ENCODE measurements at regions not wholly inside any gene's neighbourhood (a gene's known extent, or its start where the extent isn't known, plus 50 kb on each side); places are given as distances from the start of the nearest gene placed in this dataset.
"Not testable (repeated sequence)": the region's sequence is repeated elsewhere in the genome, so short reads cannot be mapped to it uniquely, and the experiment has no call there.

GRCh38 chr10:6786579-6787031 is 206.5 kb upstream of the PRKCQ start:
- DNase-seq, result no peak
- intact Hi-C loops (cut with DNase I; ENCODE audit: low total_unique reads), result no loop called here
- H3K9me3 ChIP-seq, result no peaks in the 10 kb centered on the region
- WGBS, 2 donors (ENCODE audit: low coverage in 1 of 2), result 20 to 31% methylated on average over 9 to 10 of the region's 10 CpGs
- H3K36me3 ChIP-seq, result no peaks in the 10 kb centered on the region
- in situ Hi-C loops (cut with MboI; ENCODE audit: low pct_ligation_motif_present in 1 of 4, low pct_unique_long_range_greater_than_20kb in 1 of 4, low sequenced_read_pairs in 3 of 4), result no loop called here
- TF ChIP-seq CTCF (IDR thresholded peaks at IDR 0.05) (peak in 2 of 5 experiments; percentile 18 to 19), POLR2AphosphoS5 (IDR thresholded peaks at IDR 0.05) (no peak)
- H3K4me1 ChIP-seq, result no peaks in the 10 kb centered on the region
- H3K4me3 ChIP-seq, result no peak overlapping the region
- peaks cover 3% of the 10 kb centered on the region for H3K27me3 ChIP-seq
- no peak overlapping the region for H3K27ac ChIP-seq

GRCh38 chr10:6784429-6784828 is 204.4 kb upstream of the PRKCQ start:
- 85 to 93% methylated on average over 7 to 8 of the region's 8 CpGs for WGBS, 2 donors (ENCODE audit: low coverage in 1 of 2)
- H3K4me1 ChIP-seq; H3K27me3 ChIP-seq; H3K4me3 ChIP-seq; H3K9me3 ChIP-seq; DNase-seq; intact Hi-C loops (cut with DNase I; ENCODE audit: low total_unique reads); H3K36me3 ChIP-seq; H3K27ac ChIP-seq; in situ Hi-C loops (cut with MboI; ENCODE audit: low pct_ligation_motif_present in 1 of 4, low pct_unique_long_range_greater_than_20kb in 1 of 4, low sequenced_read_pairs in 3 of 4): not testable (repeated sequence)

- Histone ChIP-seq H3K4me1 (no peaks in the 10 kb centered on the region), H3K27ac (no peak overlapping the region), H3K9me3 (no peaks in the 10 kb centered on the region), H3K4me3 (no peak overlapping the region), H3K27me3 (peaks cover 3% of the 10 kb centered on the region), H3K36me3 (no peaks in the 10 kb centered on the region)
- DNase-seq, result no peak
- TF ChIP-seq EP300 (IDR thresholded peaks at IDR 0.05; ENCODE audit: low read depth) (no peak), POLR2A (IDR thresholded peaks at IDR 0.05) (no peak), POLR2AphosphoS5 (IDR thresholded peaks at IDR 0.05) (no peak), CTCF (IDR thresholded peaks at IDR 0.05) (no peak)
- intact Hi-C loops (cut with DNase I; ENCODE audit: low total_unique reads) (no loop called here), in situ Hi-C loops (cut with MboI; ENCODE audit: low pct_ligation_motif_present in 1 of 4, low pct_unique_long_range_greater_than_20kb in 1 of 4, low sequenced_read_pairs in 3 of 4) (no loop called here)
- WGBS, 2 donors (ENCODE audit: low coverage in 1 of 2), result 94 to 100% methylated on average over 1 of the region's 1 CpG
Observed at GRCh38 chr10:6783471-6783870, 203.4 kb upstream of the PRKCQ start.

GRCh38 chr10:6782378-6782777 is 202.3 kb upstream of the PRKCQ start:
- Histone ChIP-seq H3K36me3 (no peaks in the 10 kb centered on the region), H3K9me3 (no peaks in the 10 kb centered on the region), H3K4me1 (no peaks in the 10 kb centered on the region), H3K27ac (no peak overlapping the region), H3K27me3 (peaks cover 3% of the 10 kb centered on the region), H3K4me3 (no peak overlapping the region)
- no peak for TF ChIP-seq EP300 (IDR thresholded peaks at IDR 0.05; ENCODE audit: low read depth)
- TF ChIP-seq POLR2A (IDR thresholded peaks at IDR 0.05), result no peak
- TF ChIP-seq CTCF (IDR thresholded peaks at IDR 0.05), result no peak
- intact Hi-C loops (cut with DNase I; ENCODE audit: low total_unique reads) (no loop called here), in situ Hi-C loops (cut with MboI; ENCODE audit: low pct_ligation_motif_present in 1 of 4, low pct_unique_long_range_greater_than_20kb in 1 of 4, low sequenced_read_pairs in 3 of 4) (no loop called here)
- DNase-seq, result no peak
- 57 to 62% methylated on average over 2 of the region's 2 CpGs for WGBS, 2 donors (ENCODE audit: low coverage in 1 of 2)

GRCh38 chr10:6781133-6781770 is 201.2 kb upstream of the PRKCQ start:
- intact Hi-C loops (cut with DNase I; ENCODE audit: low total_unique reads), result no loop called here
- in situ Hi-C loops (cut with MboI; ENCODE audit: low pct_ligation_motif_present in 1 of 4, low pct_unique_long_range_greater_than_20kb in 1 of 4, low sequenced_read_pairs in 3 of 4), result no loop called here
- 44 to 48% methylated on average over 3 of the region's 3 CpGs for WGBS, 2 donors (ENCODE audit: low coverage in 1 of 2)
- TF ChIP-seq CTCF (IDR thresholded peaks at IDR 0.05) (no peak), POLR2A (IDR thresholded peaks at IDR 0.05) (no peak), EP300 (IDR thresholded peaks at IDR 0.05; ENCODE audit: low read depth) (no peak), POLR2AphosphoS5 (IDR thresholded peaks at IDR 0.05) (no peak)
- H3K27ac ChIP-seq, result no peak overlapping the region
- peaks cover 3% of the 10 kb centered on the region for H3K27me3 ChIP-seq
- H3K36me3 ChIP-seq, result no peaks in the 10 kb centered on the region
- DNase-seq, result no peak
- no peak overlapping the region for H3K4me3 ChIP-seq
- H3K9me3 ChIP-seq, result no peaks in the 10 kb centered on the region
- H3K4me1 ChIP-seq, result no peaks in the 10 kb centered on the region

All from transverse colon (tissue), 4 donors.